HG03108 (cell line): ENCODE measurements at regions not wholly inside any gene's neighbourhood (a gene's known extent, or its start where the extent isn't known, plus 50 kb on each side); places are given as distances from the start of the nearest gene placed in this dataset.

ENCODE experiments used
- ATAC-seq: cut with Tn5 transposase; IDR thresholded peaks from one replicate; pipeline ENCODE4 v1.9.1; 2021; ENCODE audit warnings: moderate library complexity; ENCODE audit not compliant: unreplicated experiment

DNA sequence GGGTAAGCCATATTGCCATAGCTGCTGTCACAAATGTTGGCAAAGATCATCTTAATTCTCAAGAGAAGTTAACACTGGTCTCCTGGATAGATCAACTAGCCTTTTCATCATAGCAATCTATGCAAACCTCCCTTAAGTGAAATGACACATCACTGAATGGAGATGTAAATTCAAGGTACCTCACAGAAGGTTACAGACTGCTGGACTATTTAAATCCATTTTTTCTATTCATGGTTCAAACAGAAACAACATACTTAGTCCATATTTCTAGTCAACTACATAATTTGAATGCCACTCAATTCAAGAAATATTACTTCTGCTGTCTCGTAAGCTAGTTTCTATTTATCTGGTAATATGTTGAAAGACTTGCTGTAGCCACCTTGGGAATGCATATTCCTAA, 748.3 kb downstream of the C12orf50 start:
- ATAC-seq: no peak

- peak; percentile 71 for ATAC-seq
Measured at GRCh38 chr12:87280356-87280755, 748.8 kb downstream of the C12orf50 start.

GRCh38 chr12:87274594-87275245, 754.5 kb downstream of the C12orf50 start:
- ATAC-seq: no peak

DNA sequence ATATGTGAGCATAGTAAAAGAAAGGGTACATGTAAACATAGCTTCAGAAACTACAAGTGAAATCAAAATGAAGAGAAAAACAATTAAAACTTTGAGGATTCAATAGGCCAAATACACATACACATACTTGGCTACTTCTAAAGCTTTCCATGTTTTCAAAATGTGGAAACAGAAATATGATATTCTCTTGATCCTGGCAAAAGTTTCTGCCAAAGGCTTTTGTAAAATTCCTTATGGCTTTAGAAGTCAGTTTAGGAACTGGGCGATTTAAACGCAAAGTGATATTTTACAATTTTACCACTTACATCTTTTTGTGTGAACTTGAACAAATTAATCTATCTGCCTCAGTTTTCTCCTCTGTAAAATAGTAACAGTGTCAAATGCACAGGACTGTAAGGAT, 756.4 kb downstream of the C12orf50 start:
- ATAC-seq: no peak

- ATAC-seq: no peak
Measured at GRCh38 chr12:87270919-87271318, 758.3 kb downstream of the C12orf50 start.

DNA sequence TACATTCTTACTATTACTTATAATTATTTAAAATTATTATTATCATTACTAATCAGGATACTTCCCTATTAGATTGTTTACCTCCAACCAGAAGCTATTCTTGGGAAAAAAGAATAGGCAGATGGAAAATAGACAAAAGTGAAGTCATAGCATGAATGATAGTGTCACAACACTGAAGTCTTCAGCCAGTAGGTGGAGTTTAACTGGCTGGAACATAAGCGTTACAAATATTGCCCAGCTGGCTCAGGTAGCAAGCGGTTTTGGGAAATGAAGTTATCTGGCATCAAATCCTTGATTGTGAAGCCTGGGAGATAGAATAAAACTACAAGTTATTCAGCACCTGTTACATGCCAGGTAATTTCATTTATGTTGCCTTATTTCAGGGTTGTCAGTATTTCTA, 762.9 kb downstream of the C12orf50 start:
- ATAC-seq: no peak

DNA sequence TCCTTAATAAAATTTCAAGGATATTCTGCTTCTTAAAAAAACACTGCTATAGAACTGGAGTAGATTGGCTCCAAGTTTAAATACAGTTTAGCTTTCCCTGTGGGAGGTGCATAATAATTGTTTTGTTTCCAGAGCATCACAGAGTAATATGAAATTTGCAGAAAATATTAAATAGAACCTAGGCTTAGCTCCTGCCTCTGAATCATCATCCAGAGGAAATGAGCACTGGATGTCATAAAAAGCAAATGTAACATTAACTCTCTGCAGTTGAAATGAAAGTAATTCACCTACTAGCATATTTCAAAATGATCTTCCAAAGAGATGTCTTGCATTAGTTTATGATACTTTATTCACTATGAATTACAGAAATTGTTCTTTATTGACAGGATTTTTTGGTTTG, 769.8 kb downstream of the C12orf50 start:
- ATAC-seq: no peak

DNA sequence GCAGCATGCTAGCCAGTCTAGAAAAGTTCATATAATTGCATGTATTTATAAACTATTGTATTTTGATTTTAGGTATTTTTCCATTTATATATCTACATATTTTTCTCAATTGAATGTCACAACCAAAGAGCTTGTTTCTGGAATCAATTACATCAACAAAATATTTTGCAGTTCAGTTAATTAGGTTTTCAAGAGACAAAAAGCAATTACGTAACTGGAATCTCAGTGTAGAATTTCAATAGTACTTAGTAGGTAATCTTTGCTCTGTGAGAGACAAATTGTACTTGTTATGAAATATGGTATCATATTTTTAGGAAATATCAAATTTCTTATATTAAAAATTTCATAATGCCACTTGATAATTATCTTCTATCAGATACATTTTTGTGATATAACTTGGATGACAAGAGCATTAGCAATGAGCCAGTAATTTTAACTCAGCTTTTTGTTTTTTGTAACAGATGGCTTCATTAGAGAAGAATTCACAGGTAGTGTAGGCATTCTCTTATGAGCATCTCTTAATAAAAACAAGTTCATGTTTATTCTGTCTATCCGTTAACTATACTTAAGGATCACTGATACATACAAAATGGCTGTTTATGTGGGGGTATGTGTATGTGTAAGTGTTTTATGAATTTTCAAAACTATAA, 774.7 kb downstream of the C12orf50 start:
- no peak for ATAC-seq

- ATAC-seq: no peak
Measured at GRCh38 chr12:87253157-87253556, 776.0 kb downstream of the C12orf50 start.

DNA sequence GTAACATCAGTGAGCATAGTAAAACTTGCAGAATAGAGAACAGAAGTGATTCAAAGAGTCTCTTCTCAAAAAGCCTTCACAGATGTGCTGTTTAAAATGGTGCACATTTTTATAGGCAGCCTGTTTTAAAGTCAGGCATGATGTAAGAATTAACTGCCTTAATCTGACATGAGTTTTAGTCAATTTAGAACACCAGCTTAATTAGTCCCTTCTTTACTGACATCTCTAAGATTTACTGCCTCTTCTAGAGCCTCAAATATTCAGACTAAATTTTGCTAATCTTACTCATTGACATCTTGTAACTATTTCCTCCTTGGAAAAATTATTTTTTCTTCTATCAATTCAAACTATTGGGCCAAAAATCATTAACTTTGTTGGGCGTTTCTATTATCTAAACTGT, 782.5 kb downstream of the C12orf50 start:
- ATAC-seq: no peak

DNA sequence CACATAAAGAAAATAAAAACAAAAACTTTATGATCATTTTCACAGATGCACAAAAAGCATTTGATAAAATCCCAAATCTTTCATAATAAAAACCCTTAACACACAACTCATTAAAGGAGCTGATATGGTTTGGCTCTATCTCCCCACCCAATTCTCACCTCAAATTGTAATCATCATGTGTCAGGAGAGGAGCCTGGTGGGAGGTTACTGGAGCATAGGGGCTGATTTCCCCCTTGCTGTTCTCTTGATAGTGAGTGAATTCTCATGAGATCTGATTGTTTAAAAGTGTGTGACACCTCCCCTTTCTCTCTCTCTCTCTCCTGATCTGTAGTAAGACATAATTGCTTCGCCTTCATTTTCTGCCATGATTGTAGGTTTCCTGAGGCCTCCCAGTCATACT, 790.7 kb downstream of the C12orf50 start:
- no peak for ATAC-seq

DNA sequence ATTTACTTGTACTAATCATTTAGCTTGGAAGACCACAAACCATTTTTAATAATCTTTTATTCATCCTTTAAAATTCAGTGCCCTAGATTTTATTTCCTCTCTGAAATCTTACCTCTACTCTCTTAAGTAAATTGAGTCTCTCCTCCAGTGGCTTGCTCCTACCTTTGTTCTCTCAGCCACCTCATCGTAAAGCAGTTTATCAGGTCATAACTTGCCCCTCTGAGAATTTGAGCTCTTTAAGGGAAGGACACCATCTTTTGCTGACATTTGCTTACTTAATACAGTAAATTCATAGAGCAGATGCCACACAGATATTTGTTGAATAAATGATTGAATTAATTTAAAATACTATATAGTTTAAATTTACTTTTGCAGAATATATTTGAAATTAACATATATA, 794.3 kb downstream of the C12orf50 start:
- ATAC-seq: no peak

GRCh38 chr12:87233671-87234070, 795.5 kb downstream of the C12orf50 start:
- ATAC-seq: no peak

DNA sequence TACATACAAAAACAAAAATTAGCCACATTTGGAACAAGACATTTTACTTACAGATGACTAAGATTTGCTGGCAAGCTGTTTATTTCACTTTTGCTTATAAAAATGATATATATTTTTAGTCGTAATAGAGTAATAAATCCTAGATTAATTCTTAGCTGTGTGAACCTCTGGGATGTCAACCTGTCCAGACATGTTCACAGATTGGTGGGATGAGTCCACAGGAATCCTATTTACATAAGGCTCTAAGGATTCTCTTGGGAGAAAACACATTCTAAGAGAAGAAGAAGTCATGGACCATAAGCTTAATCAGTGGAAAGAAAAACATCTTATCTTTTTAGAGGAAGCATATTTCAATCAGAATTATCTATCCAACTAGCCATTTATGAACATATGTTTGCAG, 797.4 kb downstream of the C12orf50 start:
- ATAC-seq: no peak

DNA sequence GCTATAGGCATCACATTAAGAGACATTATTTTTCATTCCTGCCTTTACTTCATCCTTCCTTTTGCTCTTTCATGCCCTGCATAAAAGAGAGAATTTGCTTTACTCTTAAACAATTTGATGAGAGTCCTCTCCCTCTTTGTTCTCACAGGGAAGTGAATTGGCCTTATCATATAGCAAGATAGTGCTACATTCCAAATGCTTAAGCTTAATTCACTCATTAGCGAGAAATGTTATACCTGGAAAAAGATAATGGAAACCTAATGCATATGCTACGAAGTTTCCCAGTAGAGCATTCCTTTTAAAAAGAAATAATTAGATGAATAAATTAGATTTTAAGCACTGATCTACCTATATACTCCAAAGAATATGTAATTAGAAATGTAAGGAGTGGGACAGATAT, 798.8 kb downstream of the C12orf50 start:
- no peak for ATAC-seq

DNA sequence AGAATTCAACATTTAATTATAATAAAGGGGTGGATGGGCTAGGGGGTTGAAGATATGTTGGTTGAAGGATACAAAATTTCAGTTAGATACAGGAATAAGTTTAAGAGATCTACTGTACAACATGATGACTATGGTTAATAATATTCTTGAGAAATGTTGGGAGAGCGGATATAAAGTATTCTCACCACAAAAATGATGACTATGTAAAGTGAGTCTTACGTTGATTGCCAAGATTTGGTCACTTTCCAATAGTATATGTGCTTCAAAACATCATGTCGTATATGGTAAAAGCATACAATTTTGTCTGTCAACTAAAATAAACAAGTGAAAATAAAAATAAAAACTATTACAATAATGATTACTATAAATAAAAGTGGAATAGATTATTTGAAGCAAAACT, 802.0 kb downstream of the C12orf50 start:
- no peak for ATAC-seq

- ATAC-seq: no peak
Measured at GRCh38 chr12:87217491-87217890, 811.7 kb downstream of the C12orf50 start.

- no peak for ATAC-seq
Measured at GRCh38 chr12:87216436-87216835, 812.8 kb downstream of the C12orf50 start.

DNA sequence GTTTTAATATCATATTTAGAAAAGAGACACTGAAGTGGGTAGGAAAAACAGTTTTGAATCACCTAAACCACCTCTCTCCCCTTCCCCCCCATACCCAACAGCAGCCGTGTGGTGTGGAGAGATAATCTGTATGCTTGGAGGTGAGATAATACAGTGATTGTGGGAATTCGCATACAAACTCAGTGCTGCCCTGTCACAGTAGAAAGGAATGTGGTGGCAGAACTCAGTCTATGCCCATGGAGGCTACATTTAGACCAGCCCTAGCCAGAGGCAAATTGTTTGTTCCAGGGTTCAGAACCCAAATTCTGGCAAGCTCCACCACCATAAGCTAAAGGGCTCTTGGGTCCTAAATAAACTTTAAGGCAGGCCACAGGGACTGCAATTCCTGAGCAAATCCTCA, 827.0 kb downstream of the C12orf50 start:
- ATAC-seq: no peak

DNA sequence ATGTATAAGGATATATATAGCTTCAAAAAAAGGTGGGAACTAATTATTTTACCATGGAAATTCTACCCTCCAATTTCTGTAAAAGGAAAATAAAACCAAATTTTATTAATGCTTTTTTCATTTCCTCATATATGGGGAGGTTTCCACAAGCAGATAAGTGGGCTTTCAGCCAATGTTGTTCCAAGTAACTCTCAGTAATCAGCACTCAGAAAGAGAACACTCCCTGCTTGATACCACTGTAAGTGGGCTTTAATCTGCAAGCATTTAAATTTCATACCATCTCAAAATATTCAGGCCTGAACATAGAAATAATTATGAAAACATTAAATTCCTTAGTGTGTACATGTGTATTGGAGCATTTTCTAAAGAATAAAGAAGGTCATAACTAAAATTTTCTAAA, 827.6 kb downstream of the C12orf50 start:
- no peak for ATAC-seq

DNA sequence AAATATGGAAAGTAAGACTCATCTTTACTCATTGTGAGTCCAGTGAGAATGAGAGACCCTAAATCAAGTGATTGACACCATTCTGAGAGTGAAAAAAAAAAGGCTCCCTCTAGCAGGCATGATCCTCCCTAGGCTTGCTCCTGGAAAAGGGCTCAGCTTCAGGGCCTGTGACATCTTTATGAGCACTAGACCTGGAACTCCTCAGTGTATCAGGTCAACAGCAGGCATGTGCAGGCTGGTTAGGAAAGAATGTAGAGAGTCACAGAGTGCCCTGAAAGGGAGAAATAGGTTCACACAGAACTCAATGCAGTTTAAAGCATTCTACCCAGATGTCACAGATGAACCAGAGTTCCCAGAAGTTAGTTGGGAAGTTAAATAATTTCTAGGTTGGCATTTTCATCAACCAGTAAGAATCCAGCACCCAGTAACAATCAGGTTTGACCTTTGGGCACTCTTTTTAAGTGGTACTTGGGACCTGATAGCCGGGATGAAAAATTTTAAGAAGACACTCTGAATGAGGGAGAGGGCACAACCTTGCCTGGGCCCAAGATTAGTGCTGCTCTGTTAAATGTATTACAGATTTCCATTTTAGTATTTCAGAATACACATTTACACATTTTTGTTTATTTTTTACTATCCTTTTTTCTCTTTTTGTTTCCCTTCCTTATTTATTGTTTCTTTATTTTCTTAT, 828.8 kb downstream of the C12orf50 start:
- no peak for ATAC-seq

- ATAC-seq: no peak
Measured at GRCh38 chr12:87198181-87198580, 831.0 kb downstream of the C12orf50 start.
